SK-N-MC (cell line): ENCODE measurements at regions not wholly inside any gene's neighbourhood (a gene's known extent, or its start where the extent isn't known, plus 50 kb on each side); places are given as distances from the start of the nearest gene placed in this dataset.

Source experiments
- EZH2 ChIP-seq: fragments of 200-600 bp; sonication (generic); IDR thresholded peaks from one replicate; pipeline ENCODE4 v1.6.1; 2017; ENCODE audit warnings: antibody characterized with exemption
- FOXP2 ChIP-seq: optimal IDR thresholded peaks from 2 replicates; pipeline ENCODE3; 2011; ENCODE audit warnings: mild to moderate bottlenecking, moderate library complexity; ENCODE audit not compliant: insufficient read depth; ENCODE audit errors: extremely low read length, control extremely low read depth
- POLR2AphosphoS5 ChIP-seq: IDR thresholded peaks from 2 replicates; pipeline ENCODE4 v1.6.1; 2012; ENCODE audit warnings: mild to moderate bottlenecking, low read depth, low read length, borderline replicate concordance

DNA sequence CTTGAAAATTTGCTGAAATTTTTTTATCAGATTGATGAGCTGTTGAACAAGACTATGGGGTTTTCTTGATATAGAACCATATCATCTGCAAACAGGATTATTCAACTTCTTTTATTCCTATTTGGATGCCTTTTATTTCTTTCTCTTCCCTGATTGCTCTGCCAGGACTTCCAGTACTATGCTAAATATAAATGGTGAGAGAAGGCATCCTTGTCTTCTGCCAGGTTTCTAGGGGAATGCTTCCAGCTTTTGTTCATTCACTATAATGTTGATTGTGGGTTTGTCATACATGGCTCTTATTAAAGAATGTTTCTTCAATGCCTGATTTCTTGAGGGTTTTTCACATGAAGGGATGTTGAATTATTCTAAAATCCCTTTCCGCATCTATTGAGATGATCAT lies 1139.5 kb downstream of the FAM133A start:
- TF ChIP-seq FOXP2 (no peak), POLR2AphosphoS5 (no peak), EZH2 (no peak)
